ENCODE measurements at regions not wholly inside any gene's neighbourhood (a gene's known extent, or its start where the extent isn't known, plus 50 kb on each side); places are given as distances from the start of the nearest gene placed in this dataset.

DNA sequence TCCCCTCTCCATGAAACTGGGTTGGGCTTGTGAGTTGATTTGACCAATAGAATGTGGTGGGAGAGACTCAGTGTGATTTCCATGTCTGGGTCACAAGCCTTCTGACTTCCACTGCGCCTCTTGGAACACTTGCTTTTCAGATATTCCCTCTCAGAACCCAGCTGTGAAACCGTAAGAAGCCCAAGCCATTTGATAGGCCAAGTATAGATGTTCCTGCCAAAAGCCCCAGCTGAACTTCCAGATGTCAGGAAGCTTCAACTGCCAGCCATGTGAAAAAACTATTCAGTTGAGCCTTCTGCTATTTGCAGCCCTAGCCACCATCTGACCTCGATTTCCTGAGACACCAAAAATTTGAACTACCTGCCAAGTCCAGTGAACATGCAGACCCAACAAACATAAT lies 387.8 kb upstream of the GJE1 start:
- TF ChIP-seq, protein P1, sequence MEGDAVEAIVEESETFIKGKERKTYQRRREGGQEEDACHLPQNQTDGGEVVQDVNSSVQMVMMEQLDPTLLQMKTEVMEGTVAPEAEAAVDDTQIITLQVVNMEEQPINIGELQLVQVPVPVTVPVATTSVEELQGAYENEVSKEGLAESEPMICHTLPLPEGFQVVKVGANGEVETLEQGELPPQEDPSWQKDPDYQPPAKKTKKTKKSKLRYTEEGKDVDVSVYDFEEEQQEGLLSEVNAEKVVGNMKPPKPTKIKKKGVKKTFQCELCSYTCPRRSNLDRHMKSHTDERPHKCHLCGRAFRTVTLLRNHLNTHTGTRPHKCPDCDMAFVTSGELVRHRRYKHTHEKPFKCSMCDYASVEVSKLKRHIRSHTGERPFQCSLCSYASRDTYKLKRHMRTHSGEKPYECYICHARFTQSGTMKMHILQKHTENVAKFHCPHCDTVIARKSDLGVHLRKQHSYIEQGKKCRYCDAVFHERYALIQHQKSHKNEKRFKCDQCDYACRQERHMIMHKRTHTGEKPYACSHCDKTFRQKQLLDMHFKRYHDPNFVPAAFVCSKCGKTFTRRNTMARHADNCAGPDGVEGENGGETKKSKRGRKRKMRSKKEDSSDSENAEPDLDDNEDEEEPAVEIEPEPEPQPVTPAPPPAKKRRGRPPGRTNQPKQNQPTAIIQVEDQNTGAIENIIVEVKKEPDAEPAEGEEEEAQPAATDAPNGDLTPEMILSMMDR (IDR thresholded peaks at IDR 0.05): no peak
- no peak for TF ChIP-seq ZFX (IDR thresholded peaks at IDR 0.05; ENCODE audit: borderline replicate concordance)
- no peak overlapping the region for H3K27ac ChIP-seq

DNA sequence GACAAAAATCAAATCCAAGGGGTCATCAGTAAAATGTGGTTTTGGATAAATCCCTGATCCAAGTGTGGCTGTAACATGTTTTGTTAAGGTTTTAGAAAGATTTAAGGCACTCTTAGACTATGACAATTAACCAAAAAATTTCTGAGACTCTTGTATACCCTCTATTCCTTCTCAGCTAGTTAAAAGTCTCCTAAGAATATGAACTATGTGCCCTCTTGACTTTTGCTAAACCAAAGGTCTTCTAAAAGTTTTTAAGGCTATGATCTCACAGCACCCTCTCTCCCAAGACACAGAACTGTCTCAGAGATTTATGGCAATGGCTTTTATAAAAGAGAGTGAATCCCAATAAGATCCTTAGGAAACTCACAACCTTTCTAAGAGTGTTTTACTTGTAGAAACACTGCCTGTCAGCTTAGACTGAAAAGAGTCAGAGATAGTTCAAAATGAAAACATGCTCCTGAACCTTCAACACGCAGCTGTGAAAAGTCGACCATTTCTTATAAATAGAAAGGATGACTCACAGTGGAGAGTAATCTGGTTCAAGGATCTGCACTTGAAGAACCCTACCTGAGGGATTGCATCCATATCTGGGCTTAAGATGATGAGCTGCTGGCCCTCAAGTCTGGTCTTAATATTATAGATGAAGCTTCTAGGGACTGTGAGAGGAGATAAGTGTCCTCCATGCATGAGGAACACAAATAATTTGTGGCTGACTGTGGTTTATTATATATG lies 388.4 kb upstream of the GJE1 start:
- no peak for TF ChIP-seq ZFX (IDR thresholded peaks at IDR 0.05; ENCODE audit: borderline replicate concordance)
- TF ChIP-seq, protein P1 (IDR thresholded peaks at IDR 0.05): no peak
- H3K27ac ChIP-seq: no peak overlapping the region

DNA sequence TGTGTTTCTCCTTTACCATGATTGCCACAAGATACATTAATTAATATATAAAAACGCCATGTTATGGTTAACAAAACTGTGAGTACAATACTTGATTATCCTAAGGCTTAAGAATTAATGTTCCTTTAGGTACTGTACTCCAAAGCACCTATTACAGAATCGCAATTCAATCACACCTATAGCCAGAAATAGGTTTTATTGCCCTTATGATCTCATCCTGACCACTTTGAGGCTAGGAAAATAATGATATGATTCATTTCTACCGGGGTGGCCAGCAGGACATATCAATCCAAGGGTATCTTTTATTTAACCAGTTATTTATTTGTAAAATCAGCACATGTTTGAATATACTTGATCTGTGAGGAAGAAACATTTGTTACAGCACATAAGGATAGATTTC lies 396.6 kb upstream of the GJE1 start:
- H3K27ac ChIP-seq: no peak overlapping the region
- TF ChIP-seq ZFX (IDR thresholded peaks at IDR 0.05; ENCODE audit: borderline replicate concordance): no peak
- TF ChIP-seq, protein P1 (IDR thresholded peaks at IDR 0.05): no peak

DNA sequence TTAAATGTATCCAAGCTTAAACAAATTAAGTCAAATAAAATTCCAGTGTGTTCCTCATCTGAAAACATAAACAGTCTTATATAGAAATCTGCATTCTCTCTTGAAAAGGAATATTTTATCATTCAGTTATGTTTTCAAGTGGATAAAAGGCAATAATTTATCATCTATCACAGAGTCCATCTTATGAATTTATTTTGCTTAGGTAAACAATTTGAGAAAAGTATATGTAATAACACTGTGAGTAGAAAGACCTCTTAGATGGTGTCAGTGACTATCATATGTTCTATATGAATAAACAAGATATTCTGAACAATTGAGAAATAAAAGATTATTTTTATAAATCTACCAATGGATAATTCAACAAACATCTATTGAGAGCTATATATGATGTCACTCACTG lies 397.6 kb upstream of the GJE1 start:
- no peak overlapping the region for H3K27ac ChIP-seq
- TF ChIP-seq, protein P1 (IDR thresholded peaks at IDR 0.05): no peak
- TF ChIP-seq ZFX (IDR thresholded peaks at IDR 0.05; ENCODE audit: borderline replicate concordance): no peak

DNA sequence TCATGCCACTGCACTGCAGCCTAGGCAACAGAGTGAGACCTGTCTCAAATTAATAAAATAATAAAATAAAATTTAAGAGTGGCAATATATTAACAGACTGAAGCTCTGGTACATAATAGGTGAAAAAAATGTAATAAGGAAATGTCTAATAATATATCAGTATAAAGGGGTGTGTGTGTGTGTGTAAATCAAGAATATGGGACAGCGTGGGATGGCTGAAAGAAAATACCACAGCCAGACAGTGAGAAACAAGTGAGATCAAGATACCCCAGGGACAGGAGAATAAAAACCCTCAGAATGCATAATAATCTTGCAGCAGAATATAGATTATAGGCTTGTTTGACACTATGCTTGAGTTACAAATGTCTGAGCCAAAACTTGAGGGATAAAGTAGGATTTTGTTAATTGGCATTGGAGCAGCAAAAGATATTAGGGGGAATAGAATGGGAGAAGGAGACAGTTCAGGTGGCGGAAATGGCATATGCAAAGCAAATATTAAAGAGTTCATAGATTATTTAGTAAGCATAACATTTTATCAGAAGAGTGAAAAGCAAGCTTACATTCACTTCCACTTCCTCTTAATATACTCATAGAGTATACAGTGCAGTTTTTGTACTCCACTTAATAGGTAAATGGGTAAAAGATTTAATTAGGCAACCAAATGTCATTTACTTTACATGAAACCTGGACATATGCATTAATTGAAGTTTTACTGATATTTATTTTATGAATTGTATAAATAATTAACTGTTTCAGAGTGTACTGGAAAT lies 398.5 kb upstream of the GJE1 start:
- TF ChIP-seq ZFX (IDR thresholded peaks at IDR 0.05; ENCODE audit: borderline replicate concordance): no peak
- TF ChIP-seq, protein P1 (IDR thresholded peaks at IDR 0.05): no peak
- H3K27ac ChIP-seq: no peak overlapping the region

DNA sequence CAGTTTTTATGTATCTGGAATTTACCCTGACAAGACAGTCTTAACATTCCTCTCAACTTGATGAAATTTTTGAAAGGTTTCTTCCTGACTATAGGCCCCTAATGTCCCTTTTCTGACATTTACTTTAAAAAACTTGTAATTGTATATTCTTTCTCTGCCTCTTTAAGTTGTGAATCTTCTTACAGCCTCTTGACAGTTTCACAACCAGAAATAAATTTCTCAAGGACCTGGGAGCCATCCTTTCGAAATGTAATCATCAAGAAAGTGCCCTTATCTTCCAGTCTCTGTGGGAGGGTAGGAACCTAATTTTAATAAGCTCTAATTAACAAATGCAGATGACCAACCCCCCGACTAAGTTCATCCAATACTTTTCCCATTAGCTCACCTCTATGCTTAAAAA lies 403.6 kb upstream of the GJE1 start:
- H3K27ac ChIP-seq: no peak overlapping the region
- TF ChIP-seq, protein P1 (IDR thresholded peaks at IDR 0.05): no peak
- no peak for TF ChIP-seq ZFX (IDR thresholded peaks at IDR 0.05; ENCODE audit: borderline replicate concordance)

DNA sequence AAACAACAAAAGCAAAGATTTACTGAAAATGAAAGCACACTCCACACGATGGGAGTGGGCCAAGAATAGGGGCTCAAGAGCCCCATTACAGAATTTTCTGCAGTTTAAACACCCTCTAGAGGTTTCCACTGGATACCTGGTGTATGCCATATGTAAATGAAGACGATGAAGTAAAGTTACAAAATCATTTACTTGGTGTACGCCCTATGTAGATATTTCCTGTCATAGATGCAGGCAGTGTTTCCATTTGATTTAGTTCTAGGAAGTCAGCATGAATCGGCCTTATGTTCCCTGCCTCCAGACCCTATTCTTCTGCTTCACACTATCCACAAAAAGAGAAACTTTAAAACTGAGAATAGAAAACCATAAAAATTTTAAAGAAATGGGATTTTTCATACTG lies 404.4 kb upstream of the GJE1 start:
- H3K27ac ChIP-seq: no peak overlapping the region
- TF ChIP-seq ZFX (IDR thresholded peaks at IDR 0.05; ENCODE audit: borderline replicate concordance): no peak
- TF ChIP-seq, protein P1 (IDR thresholded peaks at IDR 0.05): no peak
